ENCODE measurements at regions not wholly inside any gene's neighbourhood (a gene's known extent, or its start where the extent isn't known, plus 50 kb on each side); places are given as distances from the start of the nearest gene placed in this dataset.

DNA sequence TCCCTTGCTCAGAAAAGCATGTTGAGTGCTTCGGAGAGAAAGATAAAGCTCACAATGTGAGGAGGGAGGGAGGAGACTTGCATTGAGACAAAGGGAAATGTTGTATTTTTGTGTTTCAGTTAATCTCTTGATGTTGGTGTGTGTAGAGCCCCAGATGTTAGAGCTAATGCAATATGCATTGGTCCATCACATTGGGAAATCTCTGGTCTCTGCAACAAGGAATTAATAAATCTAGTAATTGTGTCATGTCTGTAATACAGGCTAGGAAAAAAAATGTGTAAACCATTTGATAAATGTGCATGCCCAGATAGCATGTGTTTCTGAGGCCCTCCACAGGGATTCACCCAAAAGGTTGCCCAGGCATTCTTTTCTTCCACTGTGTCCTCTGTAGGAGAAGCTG is 230.4 kb upstream of the KCNH8 start:
- Mint-ChIP-seq H3K36me3 (no peaks in the 10 kb centered on the region), H3K4me1 (no peaks in the 10 kb centered on the region), H3K27me3 (ENCODE audit: insufficient read depth, low read depth) (no peaks in the 10 kb centered on the region), H3K4me3 (no peak overlapping the region), H3K27ac (no peak overlapping the region), H3K9me3 (no peaks in the 10 kb centered on the region)
- no peaks in the 10 kb centered on the region for H3K9me3 ChIP-seq (ENCODE audit: low read depth)
- H2AFZ ChIP-seq (replicated peaks): no peak overlapping the region
- no peaks in the 10 kb centered on the region for H3K27me3 ChIP-seq
- H3F3A ChIP-seq (ENCODE audit: low read depth): no peaks in the 10 kb centered on the region
- no peak overlapping the region for H3K4me2 ChIP-seq
- TF ChIP-seq EZH2 (IDR thresholded peaks at IDR 0.05) (no peak), EZH2phosphoT487 (IDR thresholded peaks at IDR 0.05) (no peak)
- TF ChIP-seq, protein P1, sequence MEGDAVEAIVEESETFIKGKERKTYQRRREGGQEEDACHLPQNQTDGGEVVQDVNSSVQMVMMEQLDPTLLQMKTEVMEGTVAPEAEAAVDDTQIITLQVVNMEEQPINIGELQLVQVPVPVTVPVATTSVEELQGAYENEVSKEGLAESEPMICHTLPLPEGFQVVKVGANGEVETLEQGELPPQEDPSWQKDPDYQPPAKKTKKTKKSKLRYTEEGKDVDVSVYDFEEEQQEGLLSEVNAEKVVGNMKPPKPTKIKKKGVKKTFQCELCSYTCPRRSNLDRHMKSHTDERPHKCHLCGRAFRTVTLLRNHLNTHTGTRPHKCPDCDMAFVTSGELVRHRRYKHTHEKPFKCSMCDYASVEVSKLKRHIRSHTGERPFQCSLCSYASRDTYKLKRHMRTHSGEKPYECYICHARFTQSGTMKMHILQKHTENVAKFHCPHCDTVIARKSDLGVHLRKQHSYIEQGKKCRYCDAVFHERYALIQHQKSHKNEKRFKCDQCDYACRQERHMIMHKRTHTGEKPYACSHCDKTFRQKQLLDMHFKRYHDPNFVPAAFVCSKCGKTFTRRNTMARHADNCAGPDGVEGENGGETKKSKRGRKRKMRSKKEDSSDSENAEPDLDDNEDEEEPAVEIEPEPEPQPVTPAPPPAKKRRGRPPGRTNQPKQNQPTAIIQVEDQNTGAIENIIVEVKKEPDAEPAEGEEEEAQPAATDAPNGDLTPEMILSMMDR (IDR thresholded peaks at IDR 0.05): no peak
- DNase-seq (ENCODE audit: low spot score): no peak
- H4K20me1 ChIP-seq (ENCODE audit: low read depth): no peaks in the 10 kb centered on the region
- H3K79me2 ChIP-seq (ENCODE audit: low read depth): no peaks in the 10 kb centered on the region
- H3K36me3 ChIP-seq: no peaks in the 10 kb centered on the region
- no peak overlapping the region for H3K9ac ChIP-seq
- no peaks in the 10 kb centered on the region for H3K4me1 ChIP-seq
- no peak overlapping the region for H3K4me3 ChIP-seq
- H3K27ac ChIP-seq: no peak overlapping the region

DNA sequence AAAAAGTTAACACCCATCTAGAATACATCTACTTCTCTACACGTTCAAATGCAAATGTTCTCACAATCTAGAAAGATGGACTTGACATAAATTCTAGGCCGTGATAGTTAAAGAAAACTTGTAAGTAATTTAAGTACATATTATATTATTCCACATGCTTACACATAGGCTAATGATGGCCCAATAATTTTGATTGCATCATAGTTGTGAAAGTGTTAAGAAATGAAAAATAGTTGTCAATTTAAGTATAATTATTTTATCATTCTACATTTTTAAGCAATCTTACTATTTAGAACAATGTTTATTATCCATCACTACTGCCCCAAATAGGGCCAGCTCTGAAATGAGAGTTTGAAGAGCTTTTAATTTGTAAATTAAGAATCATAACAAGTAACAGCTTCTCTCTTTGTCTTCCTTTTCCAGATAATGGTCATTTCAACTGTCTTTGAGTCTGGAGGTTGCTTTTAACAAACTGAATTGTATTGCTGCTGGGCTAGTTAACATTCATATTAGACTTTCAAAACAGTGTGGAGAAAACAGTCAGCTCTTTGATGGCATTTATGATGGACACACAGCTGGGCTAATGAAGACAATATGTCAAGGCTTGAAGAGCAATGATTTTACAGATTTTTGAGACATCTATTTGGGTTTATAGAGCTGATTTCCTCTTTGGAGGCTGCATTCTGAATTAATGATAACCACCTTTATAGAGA is 246.1 kb upstream of the KCNH8 start:
- Mint-ChIP-seq H3K4me1 (no peaks in the 10 kb centered on the region), H3K36me3 (no peaks in the 10 kb centered on the region), H3K4me3 (no peak overlapping the region), H3K27ac (no peak overlapping the region), H3K27me3 (ENCODE audit: insufficient read depth, low read depth) (no peaks in the 10 kb centered on the region), H3K9me3 (no peaks in the 10 kb centered on the region)
- Histone ChIP-seq H4K20me1 (ENCODE audit: low read depth) (no peaks in the 10 kb centered on the region), H3K79me2 (ENCODE audit: low read depth) (no peaks in the 10 kb centered on the region), H3K36me3 (no peaks in the 10 kb centered on the region), H3F3A (ENCODE audit: low read depth) (no peaks in the 10 kb centered on the region), H2AFZ (replicated peaks) (no peak overlapping the region), H3K27me3 (no peaks in the 10 kb centered on the region), H3K9me3 (ENCODE audit: low read depth) (no peaks in the 10 kb centered on the region), H3K4me3 (no peak overlapping the region), H3K4me2 (no peak overlapping the region), H3K27ac (no peak overlapping the region), H3K4me1 (no peaks in the 10 kb centered on the region), H3K9ac (no peak overlapping the region)
- DNase-seq (ENCODE audit: low spot score): no peak
- TF ChIP-seq EZH2 (IDR thresholded peaks at IDR 0.05) (no peak), EZH2phosphoT487 (IDR thresholded peaks at IDR 0.05) (no peak)
- TF ChIP-seq, protein P1 (IDR thresholded peaks at IDR 0.05): no peak

DNA sequence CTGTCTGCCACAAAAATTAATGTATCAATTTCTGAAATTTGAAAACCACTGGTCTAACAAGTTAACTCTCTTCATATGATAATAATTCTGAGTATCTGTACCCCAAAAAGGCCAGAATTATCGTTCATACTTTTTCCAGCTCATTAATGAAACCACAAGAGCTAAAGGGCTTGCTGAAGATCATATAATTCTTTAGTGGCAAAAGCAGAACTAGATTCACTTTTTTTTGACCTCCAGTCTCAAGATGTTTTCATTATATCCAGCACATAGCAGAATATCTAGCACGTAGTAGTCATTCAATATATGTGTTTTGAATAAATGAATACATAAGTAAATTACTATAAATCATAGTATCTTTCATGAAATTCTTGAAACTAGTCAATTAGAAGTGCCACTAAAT is 246.7 kb upstream of the KCNH8 start:
- no peaks in the 10 kb centered on the region for H3F3A ChIP-seq (ENCODE audit: low read depth)
- Mint-ChIP-seq H3K27me3 (ENCODE audit: insufficient read depth, low read depth) (no peaks in the 10 kb centered on the region), H3K4me1 (no peaks in the 10 kb centered on the region), H3K9me3 (no peaks in the 10 kb centered on the region), H3K4me3 (no peak overlapping the region), H3K36me3 (no peaks in the 10 kb centered on the region), H3K27ac (no peak overlapping the region)
- no peaks in the 10 kb centered on the region for H3K27me3 ChIP-seq
- no peaks in the 10 kb centered on the region for H3K36me3 ChIP-seq
- no peak overlapping the region for H2AFZ ChIP-seq (replicated peaks)
- no peaks in the 10 kb centered on the region for H3K9me3 ChIP-seq (ENCODE audit: low read depth)
- H3K4me2 ChIP-seq: no peak overlapping the region
- no peaks in the 10 kb centered on the region for H3K4me1 ChIP-seq
- H3K79me2 ChIP-seq (ENCODE audit: low read depth): no peaks in the 10 kb centered on the region
- DNase-seq (ENCODE audit: low spot score): no peak
- no peak overlapping the region for H3K4me3 ChIP-seq
- TF ChIP-seq EZH2phosphoT487 (IDR thresholded peaks at IDR 0.05): no peak
- TF ChIP-seq EZH2 (IDR thresholded peaks at IDR 0.05): no peak
- TF ChIP-seq, protein P1 (IDR thresholded peaks at IDR 0.05): no peak
- no peak overlapping the region for H3K27ac ChIP-seq
- no peaks in the 10 kb centered on the region for H4K20me1 ChIP-seq (ENCODE audit: low read depth)
- H3K9ac ChIP-seq: no peak overlapping the region

Measured in neural progenitor cell (in vitro differentiated cells).